ENCODE measurements at regions not wholly inside any gene's neighbourhood (a gene's known extent, or its start where the extent isn't known, plus 50 kb on each side); places are given as distances from the start of the nearest gene placed in this dataset.

DNA sequence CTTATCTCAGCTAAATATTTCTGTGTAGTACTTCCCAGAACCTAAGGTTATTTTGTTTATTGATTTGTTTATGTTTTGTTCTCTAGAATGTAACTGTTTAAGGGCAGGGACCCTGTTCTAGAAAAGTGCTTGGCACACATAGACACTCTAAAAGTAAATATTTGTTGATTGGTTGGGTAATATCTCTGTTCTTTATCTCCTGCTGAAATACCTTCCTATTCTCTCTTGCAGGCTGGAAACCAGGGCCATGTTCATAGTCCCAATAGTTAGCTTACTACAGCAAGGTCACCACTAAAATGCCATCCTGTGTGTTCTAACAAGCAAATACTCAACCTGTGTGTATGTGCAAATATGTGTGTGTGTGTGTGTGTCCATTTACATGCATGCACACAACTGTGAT, 375.6 kb upstream of the MEIS1 start:
- TF ChIP-seq POLR2AphosphoS5 (IDR thresholded peaks at IDR 0.05; ENCODE audit: low read depth) (no peak), SPI1 (IDR thresholded peaks at IDR 0.05; ENCODE audit: borderline replicate concordance, low read depth) (no peak), GABPA (IDR thresholded peaks at IDR 0.05; ENCODE audit: low read depth) (no peak)
- TF ChIP-seq, protein P1, sequence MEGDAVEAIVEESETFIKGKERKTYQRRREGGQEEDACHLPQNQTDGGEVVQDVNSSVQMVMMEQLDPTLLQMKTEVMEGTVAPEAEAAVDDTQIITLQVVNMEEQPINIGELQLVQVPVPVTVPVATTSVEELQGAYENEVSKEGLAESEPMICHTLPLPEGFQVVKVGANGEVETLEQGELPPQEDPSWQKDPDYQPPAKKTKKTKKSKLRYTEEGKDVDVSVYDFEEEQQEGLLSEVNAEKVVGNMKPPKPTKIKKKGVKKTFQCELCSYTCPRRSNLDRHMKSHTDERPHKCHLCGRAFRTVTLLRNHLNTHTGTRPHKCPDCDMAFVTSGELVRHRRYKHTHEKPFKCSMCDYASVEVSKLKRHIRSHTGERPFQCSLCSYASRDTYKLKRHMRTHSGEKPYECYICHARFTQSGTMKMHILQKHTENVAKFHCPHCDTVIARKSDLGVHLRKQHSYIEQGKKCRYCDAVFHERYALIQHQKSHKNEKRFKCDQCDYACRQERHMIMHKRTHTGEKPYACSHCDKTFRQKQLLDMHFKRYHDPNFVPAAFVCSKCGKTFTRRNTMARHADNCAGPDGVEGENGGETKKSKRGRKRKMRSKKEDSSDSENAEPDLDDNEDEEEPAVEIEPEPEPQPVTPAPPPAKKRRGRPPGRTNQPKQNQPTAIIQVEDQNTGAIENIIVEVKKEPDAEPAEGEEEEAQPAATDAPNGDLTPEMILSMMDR (IDR thresholded peaks at IDR 0.05; ENCODE audit: insufficient read depth, low read length): no peak
- TF ChIP-seq, protein P2, sequence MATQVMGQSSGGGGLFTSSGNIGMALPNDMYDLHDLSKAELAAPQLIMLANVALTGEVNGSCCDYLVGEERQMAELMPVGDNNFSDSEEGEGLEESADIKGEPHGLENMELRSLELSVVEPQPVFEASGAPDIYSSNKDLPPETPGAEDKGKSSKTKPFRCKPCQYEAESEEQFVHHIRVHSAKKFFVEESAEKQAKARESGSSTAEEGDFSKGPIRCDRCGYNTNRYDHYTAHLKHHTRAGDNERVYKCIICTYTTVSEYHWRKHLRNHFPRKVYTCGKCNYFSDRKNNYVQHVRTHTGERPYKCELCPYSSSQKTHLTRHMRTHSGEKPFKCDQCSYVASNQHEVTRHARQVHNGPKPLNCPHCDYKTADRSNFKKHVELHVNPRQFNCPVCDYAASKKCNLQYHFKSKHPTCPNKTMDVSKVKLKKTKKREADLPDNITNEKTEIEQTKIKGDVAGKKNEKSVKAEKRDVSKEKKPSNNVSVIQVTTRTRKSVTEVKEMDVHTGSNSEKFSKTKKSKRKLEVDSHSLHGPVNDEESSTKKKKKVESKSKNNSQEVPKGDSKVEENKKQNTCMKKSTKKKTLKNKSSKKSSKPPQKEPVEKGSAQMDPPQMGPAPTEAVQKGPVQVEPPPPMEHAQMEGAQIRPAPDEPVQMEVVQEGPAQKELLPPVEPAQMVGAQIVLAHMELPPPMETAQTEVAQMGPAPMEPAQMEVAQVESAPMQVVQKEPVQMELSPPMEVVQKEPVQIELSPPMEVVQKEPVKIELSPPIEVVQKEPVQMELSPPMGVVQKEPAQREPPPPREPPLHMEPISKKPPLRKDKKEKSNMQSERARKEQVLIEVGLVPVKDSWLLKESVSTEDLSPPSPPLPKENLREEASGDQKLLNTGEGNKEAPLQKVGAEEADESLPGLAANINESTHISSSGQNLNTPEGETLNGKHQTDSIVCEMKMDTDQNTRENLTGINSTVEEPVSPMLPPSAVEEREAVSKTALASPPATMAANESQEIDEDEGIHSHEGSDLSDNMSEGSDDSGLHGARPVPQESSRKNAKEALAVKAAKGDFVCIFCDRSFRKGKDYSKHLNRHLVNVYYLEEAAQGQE (IDR thresholded peaks at IDR 0.05; ENCODE audit: insufficient replicate concordance, low read depth): no peak
- H3K4me3 ChIP-seq (replicated peaks; ENCODE audit: insufficient read depth, low read length): no peak overlapping the region

DNA sequence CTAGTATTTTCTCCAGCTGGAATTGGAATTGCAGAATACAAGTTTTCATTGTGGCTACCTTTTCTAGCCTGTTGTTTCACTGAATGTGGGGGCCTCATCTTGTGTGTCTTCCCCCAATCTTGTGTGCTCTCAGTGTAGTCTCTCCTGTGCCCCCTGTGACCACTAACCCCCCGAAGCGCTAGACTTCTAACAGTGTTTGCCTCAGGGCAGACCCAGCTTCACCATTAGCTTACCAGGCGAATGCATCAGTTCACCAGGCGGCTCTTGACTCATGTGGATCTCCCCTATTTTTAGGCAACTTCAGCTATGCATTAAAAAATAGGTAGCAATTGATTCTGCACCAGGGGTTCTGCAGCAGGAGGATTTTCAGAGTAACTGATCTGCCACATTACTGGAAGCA, 376.2 kb upstream of the MEIS1 start:
- Histone ChIP-seq H3K4me3 (replicated peaks; ENCODE audit: insufficient read depth, low read length) (no peak overlapping the region), H3K27me3 (ENCODE audit: insufficient read depth, poor library complexity, severe bottlenecking) (peaks cover 3% of the 10 kb centered on the region), H3K27ac (replicated peaks) (no peak overlapping the region)
- TF ChIP-seq SPI1 (IDR thresholded peaks at IDR 0.05; ENCODE audit: borderline replicate concordance, low read depth): no peak
- TF ChIP-seq GABPA (IDR thresholded peaks at IDR 0.05; ENCODE audit: low read depth): no peak
- TF ChIP-seq, protein P2 (IDR thresholded peaks at IDR 0.05; ENCODE audit: insufficient replicate concordance, low read depth): no peak
- TF ChIP-seq, protein P1 (IDR thresholded peaks at IDR 0.05; ENCODE audit: insufficient read depth, low read length): no peak
- no peak for TF ChIP-seq POLR2AphosphoS5 (IDR thresholded peaks at IDR 0.05; ENCODE audit: low read depth)
- DNase-seq (ENCODE audit: low read depth in 1 of 2, low spot score in 1 of 2): no peak

More for the DNA sequence above, 375.6 kb upstream of the MEIS1 start:
- Histone ChIP-seq H3K27ac (replicated peaks) (no peak overlapping the region), H3K27me3 (ENCODE audit: insufficient read depth, poor library complexity, severe bottlenecking) (peaks cover 3% of the 10 kb centered on the region)
- DNase-seq (ENCODE audit: low read depth in 1 of 2, low spot score in 1 of 2): no peak

DNA sequence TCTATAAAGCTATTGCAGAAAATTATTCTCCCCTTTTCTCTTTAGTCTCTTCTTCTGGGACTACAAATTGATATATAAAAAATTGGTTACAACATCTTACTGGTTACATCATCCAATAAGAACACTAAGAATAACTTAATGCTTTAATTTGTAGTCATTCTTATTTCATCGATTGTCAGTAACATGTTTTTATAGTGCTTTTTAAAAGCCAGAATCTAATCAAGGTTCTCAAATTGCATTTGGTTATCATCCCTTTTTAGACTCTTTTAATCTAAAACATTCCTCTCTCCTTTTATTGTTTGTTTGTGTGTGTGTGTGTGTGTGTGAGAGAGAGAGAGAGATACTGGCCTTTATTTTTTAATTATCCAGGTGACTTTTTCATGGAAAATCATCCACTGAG, 377.1 kb upstream of the MEIS1 start:
- Histone ChIP-seq H3K27me3 (ENCODE audit: insufficient read depth, poor library complexity, severe bottlenecking) (peaks cover 3% of the 10 kb centered on the region), H3K4me3 (replicated peaks; ENCODE audit: insufficient read depth, low read length) (no peak overlapping the region), H3K27ac (replicated peaks) (no peak overlapping the region)
- TF ChIP-seq, protein P2 (IDR thresholded peaks at IDR 0.05; ENCODE audit: insufficient replicate concordance, low read depth): no peak
- TF ChIP-seq POLR2AphosphoS5 (IDR thresholded peaks at IDR 0.05; ENCODE audit: low read depth): no peak
- TF ChIP-seq SPI1 (IDR thresholded peaks at IDR 0.05; ENCODE audit: borderline replicate concordance, low read depth): no peak
- TF ChIP-seq GABPA (IDR thresholded peaks at IDR 0.05; ENCODE audit: low read depth): no peak
- TF ChIP-seq, protein P1 (IDR thresholded peaks at IDR 0.05; ENCODE audit: insufficient read depth, low read length): no peak
- DNase-seq (ENCODE audit: low read depth in 1 of 2, low spot score in 1 of 2): no peak

Measured in HL-60 (cell line).